BLaER1 treated with 17β-estradiol and CSF1 and Interleukin-3, amounts not matched to agents 10 nM and 100 nM (cell line): ENCODE measurements at regions not wholly inside any gene's neighbourhood (a gene's known extent, or its start where the extent isn't known, plus 50 kb on each side); places are given as distances from the start of the nearest gene placed in this dataset.

ENCODE experiments used
- H3K27ac ChIP-seq, 11 experiments: shearing (Covaris generic); formaldehyde crosslinking; 2 replicates each; pipeline ENCODE4 v1.8.1; 2022
- H3K27me3 ChIP-seq, 11 experiments: shearing (Covaris generic); formaldehyde crosslinking; 2 replicates each; pipeline ENCODE4 v1.8.1; 2022
- H3K36me3 ChIP-seq, 11 experiments: shearing (Covaris generic); formaldehyde crosslinking; 2 replicates each; pipeline ENCODE4 v1.8.1; 2022
- H3K4me1 ChIP-seq, 10 experiments: shearing (Covaris generic); formaldehyde crosslinking; 2 replicates each; pipeline ENCODE4 v1.8.1; 2022
- H3K4me2 ChIP-seq, 11 experiments: shearing (Covaris generic); formaldehyde crosslinking; 2 replicates each; pipeline ENCODE4 v1.8.1; 2022
- H3K4me3 ChIP-seq, 10 experiments: shearing (Covaris generic); formaldehyde crosslinking; 2 replicates each; pipeline ENCODE4 v1.8.1; 2022
- H3K9ac ChIP-seq, 11 experiments: shearing (Covaris generic); formaldehyde crosslinking; 2 replicates each; pipeline ENCODE4 v1.8.1; 2022
- H3K9me3 ChIP-seq, 11 experiments: shearing (Covaris generic); formaldehyde crosslinking; replicated peaks in 1 of 11; 2 replicates each; pipeline ENCODE4 v1.8.1; 2022
- H4K20me1 ChIP-seq, 11 experiments: shearing (Covaris generic); formaldehyde crosslinking; 2 replicates each; pipeline ENCODE4 v1.8.1; 2022
- Cebpa-rat ChIP-seq, 11 experiments: shearing (Covaris generic); IDR thresholded peaks; 2 replicates each; pipeline ENCODE4 v1.8.1; 2022

- H3K9me3 ChIP-seq: peaks cover 23 to 86% (median 55%) of the 10 kb centered on the region in 11 experiments
- no peak overlapping the region for H3K4me3 ChIP-seq
- no peaks in the 10 kb centered on the region for H3K27me3 ChIP-seq
- no peak overlapping the region for H3K27ac ChIP-seq
- TF ChIP-seq Cebpa-rat (IDR thresholded peaks at IDR 0.05): no peak
- no peaks in the 10 kb centered on the region for H4K20me1 ChIP-seq
- H3K4me1 ChIP-seq: peaks cover 0 to 14% (median 4%) of the 10 kb centered on the region in 10 experiments; a peak in 7 of 20 replicates
- no peak overlapping the region for H3K4me2 ChIP-seq
- H3K9ac ChIP-seq: no peak overlapping the region
- peaks cover 0 to 28% (median 15%) of the 10 kb centered on the region in 11 experiments; a peak in 11 of 22 replicates for H3K36me3 ChIP-seq
Observed at GRCh38 chr21:22827422-22827821, 1829.2 kb downstream of the NCAM2 start.

GRCh38 chr21:22842875-22843274 lies 1844.7 kb downstream of the NCAM2 start:
- no peak for TF ChIP-seq Cebpa-rat (IDR thresholded peaks at IDR 0.05)
- peaks cover 0 to 18% (median 5%) of the 10 kb centered on the region in 11 experiments; a peak in 7 of 22 replicates for H3K9me3 ChIP-seq

GRCh38 chr21:22855581-22855980 lies 1857.4 kb downstream of the NCAM2 start:
- no peaks in the 10 kb centered on the region for H4K20me1 ChIP-seq
- peaks cover 0 to 19% (median 7%) of the 10 kb centered on the region in 10 experiments; a peak in 8 of 20 replicates for H3K4me1 ChIP-seq
- no peak overlapping the region for H3K4me3 ChIP-seq
- no peak overlapping the region for H3K4me2 ChIP-seq
- no peaks in the 10 kb centered on the region for H3K36me3 ChIP-seq
- H3K27me3 ChIP-seq: no peaks in the 10 kb centered on the region
- no peak for TF ChIP-seq Cebpa-rat (IDR thresholded peaks at IDR 0.05)
- H3K9ac ChIP-seq: no peak overlapping the region
- peaks cover 0 to 13% (median 4%) of the 10 kb centered on the region in 11 experiments; a peak in 4 of 22 replicates for H3K9me3 ChIP-seq
- no peak overlapping the region for H3K27ac ChIP-seq

More at GRCh38 chr21:22842875-22843274, 1844.7 kb downstream of the NCAM2 start:
- 0 out of 22 replicates have a peak, but pooled peaks cover 0 to 3% (median 0%) of the 10 kb centered on the region in 11 experiments for H3K36me3 ChIP-seq
- no peak overlapping the region for H3K9ac ChIP-seq
- H3K27ac ChIP-seq: no peak overlapping the region
- no peaks in the 10 kb centered on the region for H4K20me1 ChIP-seq
- H3K4me3 ChIP-seq: no peak overlapping the region
- no peaks in the 10 kb centered on the region for H3K27me3 ChIP-seq
- H3K4me1 ChIP-seq: peaks cover 0 to 16% (median 9%) of the 10 kb centered on the region in 10 experiments; a peak in 10 of 20 replicates
- H3K4me2 ChIP-seq: no peak overlapping the region

- Histone ChIP-seq H3K9me3 (peaks cover 0 to 16% (median 5%) of the 10 kb centered on the region in 11 experiments; a peak in 7 of 22 replicates), H3K4me2 (no peak overlapping the region), H3K4me3 (no peak overlapping the region), H3K9ac (no peak overlapping the region), H3K27me3 (no peaks in the 10 kb centered on the region), H3K27ac (no peak overlapping the region), H3K4me1 (peaks cover 0 to 22% (median 6%) of the 10 kb centered on the region in 10 experiments; a peak in 7 of 20 replicates), H4K20me1 (no peaks in the 10 kb centered on the region), H3K36me3 (peaks cover 0 to 16% (median 0%) of the 10 kb centered on the region in 11 experiments; a peak in 2 of 22 replicates)
- no peak for TF ChIP-seq Cebpa-rat (IDR thresholded peaks at IDR 0.05)
Observed at GRCh38 chr21:22871692-22872091, 1873.5 kb downstream of the NCAM2 start.

GRCh38 chr21:22880573-22880972 lies 1882.4 kb downstream of the NCAM2 start:
- Histone ChIP-seq H3K27ac (no peak overlapping the region), H3K4me2 (peak overlapping the region in 3 of 11 experiments; percentile 8 to 23 (median 20); a peak in 3 of 22 replicates)

GRCh38 chr21:22881131-22881530 lies 1882.9 kb downstream of the NCAM2 start:
- Histone ChIP-seq H3K4me1 (peaks cover 0 to 15% (median 0%) of the 10 kb centered on the region in 10 experiments; a peak in 6 of 20 replicates), H3K4me2 (peak overlapping the region in 3 of 11 experiments; percentile 8 to 23 (median 20); a peak in 3 of 22 replicates), H3K27ac (no peak overlapping the region), H3K9ac (no peak overlapping the region), H3K4me3 (no peak overlapping the region), H3K27me3 (no peaks in the 10 kb centered on the region), H3K9me3 (peaks cover 0 to 28% (median 5%) of the 10 kb centered on the region in 11 experiments; a peak in 7 of 22 replicates), H3K36me3 (peaks cover 0 to 16% (median 0%) of the 10 kb centered on the region in 11 experiments; a peak in 3 of 22 replicates), H4K20me1 (no peaks in the 10 kb centered on the region)
- TF ChIP-seq Cebpa-rat (IDR thresholded peaks at IDR 0.05): no peak

More at GRCh38 chr21:22880573-22880972, 1882.4 kb downstream of the NCAM2 start:
- no peak overlapping the region for H3K9ac ChIP-seq
- H3K36me3 ChIP-seq: peaks cover 0 to 16% (median 0%) of the 10 kb centered on the region in 11 experiments; a peak in 3 of 22 replicates
- H3K4me1 ChIP-seq: peaks cover 0 to 20% (median under 1%) of the 10 kb centered on the region in 10 experiments; a peak in 8 of 20 replicates
- no peak for TF ChIP-seq Cebpa-rat (IDR thresholded peaks at IDR 0.05)
- H3K9me3 ChIP-seq: peaks cover 0 to 28% (median 5%) of the 10 kb centered on the region in 11 experiments; a peak in 7 of 22 replicates
- H4K20me1 ChIP-seq: no peaks in the 10 kb centered on the region
- H3K4me3 ChIP-seq: no peak overlapping the region
- no peaks in the 10 kb centered on the region for H3K27me3 ChIP-seq

- H3K4me2 ChIP-seq: no peak overlapping the region
Observed at GRCh38 chr21:22885079-22885478, 1886.9 kb downstream of the NCAM2 start.

GRCh38 chr21:22885614-22886013 lies 1887.4 kb downstream of the NCAM2 start:
- H3K36me3 ChIP-seq: no peaks in the 10 kb centered on the region; a peak in 1 of 22 replicates
- H3K4me3 ChIP-seq: no peak overlapping the region
- no peaks in the 10 kb centered on the region for H3K27me3 ChIP-seq
- no peaks in the 10 kb centered on the region for H4K20me1 ChIP-seq
- no peak overlapping the region for H3K27ac ChIP-seq
- H3K4me1 ChIP-seq: peaks cover 0 to 8% (median 0%) of the 10 kb centered on the region in 10 experiments; a peak in 6 of 20 replicates
- H3K9me3 ChIP-seq: peaks cover 0 to 5% (median 0%) of the 10 kb centered on the region in 11 experiments; a peak in 2 of 22 replicates
- no peak overlapping the region for H3K9ac ChIP-seq
- no peak for TF ChIP-seq Cebpa-rat (IDR thresholded peaks at IDR 0.05)
- no peak overlapping the region for H3K4me2 ChIP-seq

More at GRCh38 chr21:22885079-22885478, 1886.9 kb downstream of the NCAM2 start:
- H3K9ac ChIP-seq: no peak overlapping the region
- no peaks in the 10 kb centered on the region; a peak in 1 of 22 replicates for H3K36me3 ChIP-seq
- H3K4me3 ChIP-seq: no peak overlapping the region
- H3K27ac ChIP-seq: no peak overlapping the region
- H3K4me1 ChIP-seq: peaks cover 0 to 11% (median 0%) of the 10 kb centered on the region in 10 experiments; a peak in 6 of 20 replicates
- TF ChIP-seq Cebpa-rat (IDR thresholded peaks at IDR 0.05): no peak
- peaks cover 0 to 5% (median 0%) of the 10 kb centered on the region in 11 experiments; a peak in 2 of 22 replicates for H3K9me3 ChIP-seq
- H3K27me3 ChIP-seq: no peaks in the 10 kb centered on the region
- no peaks in the 10 kb centered on the region for H4K20me1 ChIP-seq

GRCh38 chr21:22889445-22889844 lies 1891.2 kb downstream of the NCAM2 start:
- TF ChIP-seq Cebpa-rat (IDR thresholded peaks at IDR 0.05): no peak
- H3K4me1 ChIP-seq: peaks cover 0 to 15% (median 8%) of the 10 kb centered on the region in 10 experiments; a peak in 6 of 20 replicates
- no peak overlapping the region for H3K27ac ChIP-seq
- no peak overlapping the region for H3K4me2 ChIP-seq
- no peaks in the 10 kb centered on the region for H4K20me1 ChIP-seq
- H3K36me3 ChIP-seq: no peaks in the 10 kb centered on the region
- H3K4me3 ChIP-seq: no peak overlapping the region
- H3K9ac ChIP-seq: no peak overlapping the region
- H3K27me3 ChIP-seq: no peaks in the 10 kb centered on the region
- H3K9me3 ChIP-seq: no peaks in the 10 kb centered on the region
